Loucy (cell line): ENCODE measurements at regions not wholly inside any gene's neighbourhood (a gene's known extent, or its start where the extent isn't known, plus 50 kb on each side); places are given as distances from the start of the nearest gene placed in this dataset.
"Not testable (repeated sequence)": the region's sequence is repeated elsewhere in the genome, so short reads cannot be mapped to it uniquely, and the experiment has no call there.

ENCODE experiments used
- H2AFZ ChIP-seq: fragments of 200-600 bp; sonication (generic); 2 replicates; pipeline ENCODE4 v1.6.0; 2016; ENCODE audit warnings: antibody characterized with exemption, mild to moderate bottlenecking, low read length, moderate library complexity
- H3F3A ChIP-seq: fragments of 200-600 bp; 2 replicates; pipeline ENCODE4 v1.6.0; 2016; ENCODE audit warnings: antibody characterized with exemption, low read depth, mild to moderate bottlenecking
- H3K27me3 ChIP-seq: fragments of 200-600 bp; sonication (generic); 2 replicates; pipeline ENCODE4 v1.6.1; 2014; ENCODE audit warnings: low read length, mild to moderate bottlenecking; ENCODE audit not compliant: insufficient read depth, poor library complexity, severe bottlenecking
- H3K36me3 ChIP-seq: fragments of 200-600 bp; sonication (generic); 2 replicates; pipeline ENCODE4 v1.6.1; 2016; ENCODE audit warnings: low read length; ENCODE audit not compliant: insufficient read depth
- H3K4me1 ChIP-seq: fragments of 200-600 bp; sonication (generic); 2 replicates; pipeline ENCODE4 v1.5.1; 2014; ENCODE audit warnings: low read length, mild to moderate bottlenecking; ENCODE audit not compliant: insufficient read depth, poor library complexity, severe bottlenecking
- H3K4me2 ChIP-seq: fragments of 200-600 bp; sonication (generic); 2 replicates; pipeline ENCODE4 v1.6.0; 2014; ENCODE audit warnings: antibody characterized with exemption, low read length, low read depth, mild to moderate bottlenecking; ENCODE audit not compliant: poor library complexity, severe bottlenecking
- H3K4me3 ChIP-seq: fragments of 200-600 bp; sonication (generic); 2 replicates; pipeline ENCODE4 v1.5.1; 2014; ENCODE audit warnings: low read length, mild to moderate bottlenecking, mixed read lengths; ENCODE audit not compliant: poor library complexity, severe bottlenecking
- H3K79me2 ChIP-seq: fragments of 200-600 bp; sonication (generic); 2 replicates; pipeline ENCODE4 v1.6.1; 2014; ENCODE audit warnings: low read length; ENCODE audit not compliant: insufficient read depth
- H3K9ac ChIP-seq: fragments of 200-600 bp; sonication (generic); 2 replicates; pipeline ENCODE4 v1.6.0; 2014; ENCODE audit warnings: mild to moderate bottlenecking, low read depth, low read length, moderate library complexity; ENCODE audit not compliant: poor library complexity, severe bottlenecking
- H3K9me2 ChIP-seq: fragments of 200-600 bp; sonication (generic); replicated peaks from 2 replicates; pipeline ENCODE4 v1.6.1; 2016; ENCODE audit warnings: low read depth, low read length, mixed read lengths
- H3K9me3 ChIP-seq: fragments of 200-600 bp; sonication (generic); 2 replicates; pipeline ENCODE4 v1.6.1; 2014; ENCODE audit warnings: mild to moderate bottlenecking, antibody characterized with exemption, low read length, low read depth; ENCODE audit not compliant: insufficient read depth
- H4K20me1 ChIP-seq: fragments of 200-600 bp; sonication (generic); 2 replicates; pipeline ENCODE4 v1.6.0; 2014; ENCODE audit warnings: antibody characterized with exemption, low read length, mild to moderate bottlenecking; ENCODE audit not compliant: insufficient read depth, poor library complexity, severe bottlenecking
- CTCF ChIP-seq: fragments of 200-600 bp; sonication (generic); conservative IDR thresholded peaks from 2 replicates; pipeline ENCODE4 v1.5.1; 2014; ENCODE audit warnings: mild to moderate bottlenecking, antibody characterized with exemption, low read length
- EZH2phosphoT487 ChIP-seq: fragments of 200-600 bp; IDR thresholded peaks from 2 replicates; pipeline ENCODE4 v1.6.1; 2018; ENCODE audit warnings: antibody characterized with exemption, mild to moderate bottlenecking, moderate library complexity, borderline replicate concordance

DNA sequence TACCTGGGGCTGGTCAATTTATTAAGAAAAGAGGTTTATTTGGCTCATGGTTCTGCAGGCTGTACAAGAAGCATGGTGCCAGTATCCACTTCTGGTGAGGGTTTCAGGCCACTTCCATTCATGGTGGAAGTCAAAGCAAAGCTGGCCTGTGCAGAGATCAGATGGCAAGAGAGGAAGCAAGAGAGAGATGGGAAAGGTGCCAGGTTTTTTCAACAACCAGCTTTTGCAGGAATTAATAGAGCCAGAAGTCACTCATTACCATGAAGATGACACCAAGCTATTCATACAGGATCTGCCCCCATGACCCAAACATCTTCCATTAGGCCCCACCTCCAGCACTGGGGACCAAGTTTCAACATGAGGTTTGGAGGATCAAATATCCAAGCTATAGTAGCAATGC lies 56.8 kb upstream of the ST3GAL5 start:
- Histone ChIP-seq H4K20me1 (no peaks in the 10 kb centered on the region), H3K36me3 (no peaks in the 10 kb centered on the region), H2AFZ (no peak overlapping the region), H3K9me3 (peaks cover 14% of the 10 kb centered on the region; the same call in 1 of the 2 replicates), H3F3A (no peaks in the 10 kb centered on the region), H3K79me2 (no peaks in the 10 kb centered on the region), H3K9ac (no peak overlapping the region), H3K9me2 (no peaks in the 10 kb centered on the region), H3K4me3 (no peak overlapping the region), H3K27me3 (no peaks in the 10 kb centered on the region), H3K4me1 (no peaks in the 10 kb centered on the region), H3K4me2 (no peak overlapping the region)
- TF ChIP-seq EZH2phosphoT487 = no peak
- no peak for TF ChIP-seq CTCF

DNA sequence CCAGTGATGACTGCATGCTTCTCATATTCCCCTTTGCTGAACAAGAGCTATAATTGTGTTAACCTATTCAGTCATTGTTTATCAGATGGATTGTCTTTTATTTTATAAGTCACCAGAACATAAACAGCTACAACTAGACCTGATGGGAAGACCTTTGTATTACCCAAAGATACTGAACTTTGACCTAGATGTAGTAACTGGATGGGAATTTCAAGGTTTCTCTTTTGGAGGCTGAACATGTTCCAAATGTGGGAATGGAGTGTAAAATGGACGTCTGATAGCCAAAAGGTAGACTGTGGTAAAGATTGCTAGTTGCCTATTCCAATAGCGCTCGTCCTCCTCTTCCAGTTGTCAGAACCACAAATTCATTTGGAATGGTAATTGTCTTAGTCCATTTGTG lies 56.4 kb upstream of the ST3GAL5 start:
- TF ChIP-seq CTCF = no peak
- TF ChIP-seq EZH2phosphoT487 = no peak
- peaks cover 14% of the 10 kb centered on the region; the same call in 1 of the 2 replicates for H3K9me3 ChIP-seq

GRCh38 chr2:85942346-85942957 lies 53.7 kb upstream of the ST3GAL5 start:
- no peak overlapping the region for H3K9ac ChIP-seq
- H3K27me3 ChIP-seq = no peaks in the 10 kb centered on the region
- no peaks in the 10 kb centered on the region for H4K20me1 ChIP-seq
- TF ChIP-seq EZH2phosphoT487 (no peak), CTCF (no peak)
- H3K4me3 ChIP-seq = no peak overlapping the region
- no peaks in the 10 kb centered on the region for H3K4me1 ChIP-seq
- H3K4me2 ChIP-seq = no peak overlapping the region
- no peaks in the 10 kb centered on the region for H3K9me2 ChIP-seq
- H3K36me3 ChIP-seq = no peaks in the 10 kb centered on the region
- H3F3A ChIP-seq = no peaks in the 10 kb centered on the region
- no peak overlapping the region for H2AFZ ChIP-seq
- no peaks in the 10 kb centered on the region for H3K79me2 ChIP-seq
- H3K9me3 ChIP-seq = peaks cover 12% of the 10 kb centered on the region; the same call in 1 of the 2 replicates

More for the DNA sequence above, 56.4 kb upstream of the ST3GAL5 start:
- no peaks in the 10 kb centered on the region for H3K4me1 ChIP-seq
- no peaks in the 10 kb centered on the region for H3K36me3 ChIP-seq
- H4K20me1 ChIP-seq = no peaks in the 10 kb centered on the region
- no peaks in the 10 kb centered on the region for H3K27me3 ChIP-seq
- no peak overlapping the region for H2AFZ ChIP-seq
- H3K9me2 ChIP-seq = no peaks in the 10 kb centered on the region
- no peak overlapping the region for H3K9ac ChIP-seq
- H3F3A ChIP-seq = no peaks in the 10 kb centered on the region
- H3K4me3 ChIP-seq = no peak overlapping the region
- H3K79me2 ChIP-seq = no peaks in the 10 kb centered on the region
- H3K4me2 ChIP-seq = no peak overlapping the region

- not testable (repeated sequence) for H2AFZ ChIP-seq, H3K36me3 ChIP-seq, H3K27me3 ChIP-seq, H3K4me2 ChIP-seq, H3F3A ChIP-seq, H3K9ac ChIP-seq, H3K9me2 ChIP-seq, H3K4me1 ChIP-seq, H3K79me2 ChIP-seq, H4K20me1 ChIP-seq, H3K4me3 ChIP-seq
- H3K9me3 ChIP-seq = peaks cover 10% of the 10 kb centered on the region; the same call in 1 of the 2 replicates
Measured at GRCh38 chr2:85941490-85941889, 52.7 kb upstream of the ST3GAL5 start.
